HEK293 (cell line): ENCODE measurements at regions not wholly inside any gene's neighbourhood (a gene's known extent, or its start where the extent isn't known, plus 50 kb on each side); places are given as distances from the start of the nearest gene placed in this dataset.

Experiments used
- CTCF ChIP-seq: fragments of 450-650 bp; formaldehyde crosslinking; IDR thresholded peaks from 2 replicates; pipeline ENCODE4 v1.5.1; 2016; ENCODE audit warnings: missing biosample characterization, missing genetic modification characterization
- SETDB1 ChIP-seq: IDR thresholded peaks from one replicate; pipeline ENCODE4 v1.6.1; 2017; ENCODE audit warnings: mild to moderate bottlenecking, low read length, moderate library complexity, mixed read lengths; ENCODE audit not compliant: insufficient read length
- ZBTB44 ChIP-seq: fragments of 450-650 bp; IDR thresholded peaks from 2 replicates; pipeline ENCODE4 v1.5.1; 2018; ENCODE audit warnings: missing biosample characterization, mild to moderate bottlenecking, missing genetic modification characterization

- TF ChIP-seq CTCF (tag by site-specific recombination) (no peak), SETDB1 (no peak), ZBTB44 (tag by site-specific recombination) (no peak)
Observed at GRCh38 chr6:163714179-163714578, 299.7 kb downstream of the QKI start.
